H1 (cell line): ENCODE measurements at regions not wholly inside any gene's neighbourhood (a gene's known extent, or its start where the extent isn't known, plus 50 kb on each side); places are given as distances from the start of the nearest gene placed in this dataset.

Experiments used
- CTCF ChIA-PET: fragments of 300-600 bp; sonication (Branson Sonifier 250); formaldehyde crosslinking; loops from one replicate; lab custom pipeline; 2021; ENCODE audit not compliant: partially characterized antibody; lab: Charles Lee
- POLR2A ChIA-PET: fragments of 300-600 bp; sonication (Branson Sonifier 250); formaldehyde crosslinking; loops from one replicate; lab custom pipeline; 2021; ENCODE audit warnings: inconsistent platforms; ENCODE audit not compliant: partially characterized antibody; lab: Charles Lee
- DNase-seq, 2 experiments: peaks; one replicate each; pipeline versions ENCODE4 v3.0.0 to v3.0.0-alpha.2; 2010 to 2022; ENCODE audit warnings: low spot score in 2 of 2, low read depth in 1 of 2, mixed read lengths in 1 of 2
- FAIRE-seq: peaks from 2 replicates; lab custom pipeline; 2011; peaks lifted over from hg19 to GRCh38; lab: Jason Lieb, UNC
- H2AFZ ChIP-seq: 2 replicates; pipeline ENCODE4 v1.8.1; 2012; ENCODE audit warnings: low read length, inconsistent platforms
- H2AK5ac ChIP-seq: 2 replicates; pipeline ENCODE4 v1.6.1; 2013; ENCODE audit warnings: low read depth, low read length
- H2BK120ac ChIP-seq: replicated peaks from 2 replicates; pipeline ENCODE3; 2013; ENCODE audit warnings: low read depth, low read length, inconsistent platforms
- H2BK12ac ChIP-seq: 2 replicates; pipeline ENCODE4 v1.6.1; 2013; ENCODE audit warnings: low read depth, low read length
- H2BK15ac ChIP-seq: 2 replicates; pipeline ENCODE4 v1.6.1; 2013; ENCODE audit warnings: low read length
- H2BK20ac ChIP-seq: 2 replicates; pipeline ENCODE4 v1.6.1; 2013; ENCODE audit warnings: low read length
- H2BK5ac ChIP-seq: 2 replicates; pipeline ENCODE4 v1.6.1; 2013; ENCODE audit warnings: low read depth, low read length
- H3K14ac ChIP-seq: 2 replicates; pipeline ENCODE4 v1.6.1; 2013; ENCODE audit warnings: inconsistent platforms; ENCODE audit not compliant: insufficient read length
- H3K18ac ChIP-seq: 2 replicates; pipeline ENCODE4 v1.6.1; 2013; ENCODE audit warnings: low read length; ENCODE audit errors: extremely low read depth
- H3K23ac ChIP-seq: 2 replicates; pipeline ENCODE4 v1.6.1; 2013; ENCODE audit warnings: inconsistent platforms; ENCODE audit not compliant: insufficient read length
- H3K23me2 ChIP-seq: 2 replicates; pipeline ENCODE4 v1.6.1; 2013; ENCODE audit warnings: low read depth, low read length
- H3K27ac ChIP-seq: 2 replicates; pipeline ENCODE4 v1.6.1; 2011; ENCODE audit warnings: low read depth, low read length, inconsistent platforms
- H3K27me3 ChIP-seq, 4 experiments: replicated peaks in 1 of 4; 1 replicate in 1 of 4; 2 replicates in 3 of 4; pipeline versions ENCODE4 v1.6.1 to v1.8.1; 2011 to 2013; ENCODE audit warnings: low read length in 3 of 4, mild to moderate bottlenecking in 3 of 4, inconsistent platforms in 2 of 4, mixed read lengths in 2 of 4, moderate library complexity in 1 of 4; ENCODE audit not compliant: control insufficient read depth in 3 of 4, insufficient read depth in 3 of 4; ENCODE audit errors: extremely low read depth in 1 of 4
- H3K36me3 ChIP-seq, 4 experiments: 2 replicates each; pipeline versions ENCODE4 v1.6.1 to v1.8.1; 2011 to 2013; ENCODE audit warnings: mild to moderate bottlenecking in 4 of 4, low read length in 3 of 4, moderate library complexity in 2 of 4, control low read depth in 1 of 4, inconsistent platforms in 1 of 4; ENCODE audit not compliant: insufficient read depth in 4 of 4, control insufficient read depth in 2 of 4
- H3K4ac ChIP-seq: replicated peaks from 2 replicates; pipeline ENCODE3; 2013; ENCODE audit warnings: low read length, low read depth, mixed read lengths, inconsistent platforms; ENCODE audit not compliant: insufficient read length
- H3K4me1 ChIP-seq, 4 experiments: replicated peaks in 1 of 4; 1 replicate in 1 of 4; 2 replicates in 3 of 4; pipeline versions ENCODE4 v1.6.1 to v1.8.1; 2011 to 2013; ENCODE audit warnings: low read length in 3 of 4, inconsistent platforms in 2 of 4, mixed read lengths in 1 of 4; ENCODE audit not compliant: insufficient read depth in 4 of 4, control insufficient read depth in 3 of 4
- H3K4me2 ChIP-seq, 2 experiments: 2 replicates each; pipeline versions ENCODE4 v1.6.1 to v1.8.1; 2011 to 2013; ENCODE audit warnings: low read depth in 2 of 2, low read length in 2 of 2, control low read depth in 1 of 2, inconsistent platforms in 1 of 2, mild to moderate bottlenecking in 1 of 2; ENCODE audit not compliant: insufficient read depth in 1 of 2
- H3K4me3 ChIP-seq, 4 experiments: fragments of 200-600, 300-600 bp in 1 of 4; sonication (generic), shearing (Covaris generic), sonication (Bioruptor Twin) in 1 of 4; 2 replicates each; pipeline versions ENCODE4 v1.5.1 to v1.8.1; 2011 to 2016; ENCODE audit warnings: low read length in 4 of 4, low read depth in 3 of 4, control low read depth in 2 of 4, inconsistent platforms in 2 of 4, mild to moderate bottlenecking in 2 of 4, mixed read lengths in 1 of 4, moderate library complexity in 1 of 4; ENCODE audit not compliant: insufficient read depth in 2 of 4; ENCODE audit errors: extremely low read depth in 1 of 4
- H3K56ac ChIP-seq: replicated peaks from 2 replicates; pipeline ENCODE3; 2013; ENCODE audit warnings: low read depth, mild to moderate bottlenecking, mixed read lengths, low read length, inconsistent platforms; ENCODE audit not compliant: insufficient read length
- H3K79me1 ChIP-seq: 2 replicates; pipeline ENCODE4 v1.6.1; 2013; ENCODE audit warnings: low read depth, low read length, control low read depth
- H3K79me2 ChIP-seq, 2 experiments: 2 replicates each; pipeline versions ENCODE4 v1.6.1 to v1.8.1; 2012 to 2013; ENCODE audit warnings: low read length in 2 of 2, mild to moderate bottlenecking in 2 of 2, inconsistent platforms in 1 of 2; ENCODE audit not compliant: insufficient read depth in 2 of 2, control insufficient read depth in 1 of 2
- H3K9ac ChIP-seq, 4 experiments: replicated peaks in 1 of 4; 1 replicate in 1 of 4; 2 replicates in 3 of 4; pipeline versions ENCODE4 v1.6.1 to v1.8.1; 2011 to 2013; ENCODE audit warnings: low read depth in 3 of 4, low read length in 3 of 4, control low read depth in 2 of 4, mild to moderate bottlenecking in 2 of 4, moderate library complexity in 2 of 4, inconsistent platforms in 1 of 4; ENCODE audit errors: extremely low read depth in 1 of 4
- H3K9me3 ChIP-seq, 2 experiments: 2 replicates each; pipeline versions ENCODE4 v1.6.1 to v1.8.1; 2012 to 2013; ENCODE audit warnings: mild to moderate bottlenecking in 2 of 2, moderate library complexity in 2 of 2, control low read depth in 1 of 2, inconsistent platforms in 1 of 2, low read depth in 1 of 2, low read length in 1 of 2, mixed read lengths in 1 of 2; ENCODE audit not compliant: insufficient read depth in 2 of 2
- H4K20me1 ChIP-seq, 2 experiments: replicated peaks in 1 of 2; 2 replicates each; pipeline versions ENCODE3 to v1.8.1; 2011 to 2013; ENCODE audit warnings: inconsistent platforms in 2 of 2, low read length in 2 of 2, mild to moderate bottlenecking in 1 of 2; ENCODE audit not compliant: insufficient read depth in 2 of 2, control insufficient read depth in 1 of 2
- H4K5ac ChIP-seq: 2 replicates; pipeline ENCODE4 v1.6.1; 2013; ENCODE audit warnings: low read length, low read depth, mixed read lengths, inconsistent platforms; ENCODE audit not compliant: insufficient read length
- H4K8ac ChIP-seq: 2 replicates; pipeline ENCODE4 v1.8.0; 2013; ENCODE audit warnings: mild to moderate bottlenecking, moderate library complexity, low read length, inconsistent platforms; ENCODE audit not compliant: insufficient read depth; ENCODE audit errors: extremely low read depth
- H4K91ac ChIP-seq: replicated peaks from 2 replicates; pipeline ENCODE3; 2013; ENCODE audit warnings: low read length, mixed read lengths, inconsistent platforms; ENCODE audit not compliant: insufficient read length
- CBX5 ChIP-seq: fragments of 300-800, 300-1000 bp; sonication (generic); IDR thresholded peaks from 2 replicates; pipeline ENCODE4 v1.7.1; 2016; ENCODE audit warnings: antibody characterized with exemption, low read length, low read depth
- CREB1 ChIP-seq: IDR thresholded peaks from 2 replicates; pipeline ENCODE4 v1.6.1; 2012; ENCODE audit warnings: inconsistent platforms
- EGR1 ChIP-seq: IDR thresholded peaks from 2 replicates; pipeline ENCODE4 v1.6.1; 2011; ENCODE audit warnings: low read depth, low read length, borderline replicate concordance
- GABPA ChIP-seq: IDR thresholded peaks from 2 replicates; pipeline ENCODE4 v1.6.1; 2011; ENCODE audit warnings: mild to moderate bottlenecking, low read length, moderate library complexity, borderline replicate concordance; ENCODE audit not compliant: insufficient read depth
- HDAC6 ChIP-seq: IDR thresholded peaks from one replicate; pipeline ENCODE4 v1.7.1; 2012; ENCODE audit warnings: low read depth, mild to moderate bottlenecking, inconsistent platforms, low read length, moderate library complexity
- KDM4A ChIP-seq: IDR thresholded peaks from one replicate; pipeline ENCODE4 v1.7.1; 2012; ENCODE audit warnings: low read depth, mild to moderate bottlenecking, moderate library complexity, low read length, inconsistent platforms; ENCODE audit not compliant: severe bottlenecking
- NRF1 ChIP-seq: IDR thresholded peaks from 2 replicates; pipeline ENCODE4 v1.6.1; 2011; ENCODE audit warnings: mild to moderate bottlenecking, low read depth, low read length, improper control_type of control experiment
- PHF8 ChIP-seq: fragments of 200-600 bp; sonication (generic); conservative IDR thresholded peaks from 2 replicates; pipeline ENCODE4 v1.7.1; 2012; ENCODE audit warnings: low read depth, mild to moderate bottlenecking, inconsistent platforms, low read length, moderate library complexity
- RAD21 ChIP-seq, 2 experiments: IDR thresholded peaks in 1 of 2; conservative IDR thresholded peaks in 1 of 2; 2 replicates each; pipeline ENCODE4 v1.6.1; 2011; ENCODE audit warnings: low read depth in 2 of 2, low read length in 2 of 2, improper control_type of control experiment in 1 of 2, inconsistent platforms in 1 of 2, mild to moderate bottlenecking in 1 of 2, moderate library complexity in 1 of 2
- RBBP5 ChIP-seq: IDR thresholded peaks from 2 replicates; pipeline ENCODE4 v1.7.1; 2012; ENCODE audit warnings: low read depth, mild to moderate bottlenecking, inconsistent platforms, low read length, moderate library complexity, borderline replicate concordance
- TAF1 ChIP-seq: IDR thresholded peaks from 2 replicates; pipeline ENCODE4 v1.6.1; 2011; ENCODE audit warnings: mild to moderate bottlenecking, low read depth, low read length
- TEAD4 ChIP-seq: IDR thresholded peaks from 2 replicates; pipeline ENCODE4 v1.6.1; 2012; ENCODE audit warnings: low read depth, low read length, inconsistent platforms, mixed read lengths
- TF ChIP-seq, protein P1 (sequence below): IDR thresholded peaks from 2 replicates; pipeline ENCODE4 v1.6.1; 2011; ENCODE audit warnings: low read depth, mild to moderate bottlenecking, low read length; ENCODE audit not compliant: insufficient read depth

DNA sequence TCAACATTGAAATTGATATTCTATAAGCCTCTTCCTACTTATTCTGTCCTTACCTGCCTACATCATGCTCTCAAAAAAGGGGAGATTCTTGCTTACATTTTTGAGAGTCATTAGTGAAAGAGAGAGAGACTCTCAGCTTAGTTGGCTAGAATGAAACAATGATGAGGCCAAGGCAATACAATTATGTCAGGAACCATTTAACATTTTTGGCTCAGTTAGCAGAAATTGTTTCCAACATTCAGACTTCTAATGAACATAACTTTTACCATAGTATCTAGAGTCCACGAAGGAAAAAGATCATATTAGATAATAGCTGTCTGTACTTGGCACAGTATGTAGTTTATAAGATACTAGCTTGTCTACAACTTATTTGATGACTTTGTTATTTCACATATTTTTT, 263.7 kb upstream of the ARX start (continued):
- TF ChIP-seq NRF1: no peak

DNA sequence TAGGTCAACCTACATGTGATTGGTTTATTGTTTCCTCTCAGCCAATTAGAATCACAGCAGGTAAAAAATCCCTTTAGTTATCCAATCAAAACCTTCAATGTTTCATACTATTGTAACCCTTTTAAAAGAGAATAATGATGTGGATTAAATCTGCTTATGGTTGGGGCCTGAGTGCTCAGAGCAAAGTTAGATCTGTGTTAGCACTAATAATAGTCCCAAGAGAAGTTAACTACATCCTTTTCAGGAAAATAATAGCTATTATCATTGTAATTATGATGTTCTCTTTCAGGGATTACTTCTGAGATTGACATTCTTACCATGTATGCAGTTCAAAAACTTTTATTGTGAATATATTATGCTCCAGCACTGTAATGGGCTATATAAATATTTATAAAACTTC, 262.6 kb upstream of the ARX start:
- no peaks in the 10 kb centered on the region for H3K79me1 ChIP-seq
- H3K56ac ChIP-seq: no peak overlapping the region
- no peak overlapping the region for H3K9ac ChIP-seq
- no peak overlapping the region for H4K8ac ChIP-seq
- H3K27ac ChIP-seq: no peak overlapping the region
- H3K18ac ChIP-seq: no peak overlapping the region
- H3K27me3 ChIP-seq: no peaks in the 10 kb centered on the region
- H2BK20ac ChIP-seq: no peak overlapping the region
- 0 out of 7 replicates have a peak, but pooled peaks cover 0 to 2% (median 0%) of the 10 kb centered on the region in 4 experiments for H3K4me1 ChIP-seq
- no peak overlapping the region for H3K4me3 ChIP-seq
- no peak overlapping the region for H2BK5ac ChIP-seq
- H2AK5ac ChIP-seq: no peak overlapping the region
- no peak overlapping the region for H3K23ac ChIP-seq
- no peak overlapping the region for H3K4ac ChIP-seq
- H3K4me2 ChIP-seq: no peak overlapping the region
- DNase-seq (no peak), FAIRE-seq (no peak)
- H3K14ac ChIP-seq: no peak overlapping the region
- H2BK12ac ChIP-seq: no peak overlapping the region
- H4K91ac ChIP-seq: no peak overlapping the region
- TF ChIP-seq, protein P1, sequence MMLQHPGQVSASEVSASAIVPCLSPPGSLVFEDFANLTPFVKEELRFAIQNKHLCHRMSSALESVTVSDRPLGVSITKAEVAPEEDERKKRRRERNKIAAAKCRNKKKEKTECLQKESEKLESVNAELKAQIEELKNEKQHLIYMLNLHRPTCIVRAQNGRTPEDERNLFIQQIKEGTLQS: no peak
- TF ChIP-seq KDM4A (no peak), PHF8 (no peak), TEAD4 (no peak), HDAC6 (no peak), EGR1 (no peak), TAF1 (no peak), RAD21 (IDR thresholded peaks at IDR 0.05 in 1 of 2, conservative IDR thresholded peaks at IDR 0.05 in 1 of 2; ENCODE audit: low read depth in 2 of 2, low read length in 2 of 2) (no peak), RBBP5 (no peak), GABPA (no peak), CBX5 (no peak), CREB1 (no peak)
- CTCF ChIA-PET: no interaction called here
- no peaks in the 10 kb centered on the region for H4K20me1 ChIP-seq
- H2BK120ac ChIP-seq: no peak overlapping the region
- H4K5ac ChIP-seq: no peak overlapping the region
- H3K9me3 ChIP-seq: no peaks in the 10 kb centered on the region
- no peak overlapping the region for H2BK15ac ChIP-seq
- no peak overlapping the region for H2AFZ ChIP-seq
- POLR2A ChIA-PET: no interaction called here
- no peaks in the 10 kb centered on the region for H3K36me3 ChIP-seq
- H3K79me2 ChIP-seq: no peaks in the 10 kb centered on the region
- H3K23me2 ChIP-seq: no peaks in the 10 kb centered on the region
